SK-N-SH treated with all-trans-retinoic acid at 6 μM for 48 hours (cell line): ENCODE measurements at regions not wholly inside any gene's neighbourhood (a gene's known extent, or its start where the extent isn't known, plus 50 kb on each side); places are given as distances from the start of the nearest gene placed in this dataset.
A peak's percentile ranks its signal among the peaks of the same experiment; 100 is the strongest.
"Not testable (repeated sequence)": the region's sequence is repeated elsewhere in the genome, so short reads cannot be mapped to it uniquely, and the experiment has no call there.

Experiments
- ATAC-seq: fragments of 200-7000 bp; cut with Tn5 transposase; 3 replicates; pipeline ENCODE4 v1.9.1; 2020; ENCODE audit warnings: mild to moderate bottlenecking, moderate library complexity
- ARNTL ChIP-seq: fragments of 450-650 bp; formaldehyde crosslinking; IDR thresholded peaks from 2 replicates; pipeline ENCODE4 v1.5.0; 2020; ENCODE audit warnings: low read depth, mild to moderate bottlenecking, moderate library complexity, borderline replicate concordance
- BACH2 ChIP-seq: fragments of 250-450 bp; sonication (Bioruptor Pico); IDR thresholded peaks from 2 replicates; pipeline ENCODE4 v1.9.0; 2021; ENCODE audit warnings: mild to moderate bottlenecking, borderline replicate concordance
- CREB5 ChIP-seq: fragments of 250-450 bp; sonication (Bioruptor Pico); IDR thresholded peaks from 2 replicates; pipeline ENCODE4 v1.5.1; 2020; ENCODE audit warnings: low read depth, mild to moderate bottlenecking, moderate library complexity
- CSDC2 ChIP-seq: fragments of 250-450 bp; sonication (Bioruptor Pico); IDR thresholded peaks from 2 replicates; pipeline ENCODE4 v1.5.0; 2020; ENCODE audit warnings: mild to moderate bottlenecking, moderate library complexity
- ESRRG ChIP-seq: fragments of 250-450 bp; sonication (Bioruptor Pico); IDR thresholded peaks from 2 replicates; pipeline ENCODE4 v1.6.1; 2021; ENCODE audit warnings: mild to moderate bottlenecking
- GLIS3 ChIP-seq: fragments of 250-450 bp; sonication (Bioruptor Pico); IDR thresholded peaks from 2 replicates; pipeline ENCODE4 v1.5.0; 2020; ENCODE audit warnings: mild to moderate bottlenecking, moderate library complexity
- ISL1 ChIP-seq: fragments of 250-450 bp; sonication (Bioruptor Pico); IDR thresholded peaks from 2 replicates; pipeline ENCODE4 v2.1.2; 2022; ENCODE audit warnings: mild to moderate bottlenecking, moderate library complexity
- OSR1 ChIP-seq: fragments of 250-450 bp; sonication (Bioruptor Pico); IDR thresholded peaks from 2 replicates; pipeline ENCODE4 v1.8.0; 2022; ENCODE audit warnings: moderate library complexity, mild to moderate bottlenecking, inconsistent platforms
- RARB ChIP-seq: fragments of 250-450 bp; sonication (Bioruptor Pico); IDR thresholded peaks from 2 replicates; pipeline ENCODE4 v1.8.0; 2021; ENCODE audit warnings: mild to moderate bottlenecking, moderate library complexity
- SNAI2 ChIP-seq: fragments of 250-450 bp; sonication (Bioruptor Pico); IDR thresholded peaks from 2 replicates; pipeline ENCODE4 v1.5.0; 2020; ENCODE audit warnings: mild to moderate bottlenecking, moderate library complexity
- TCF4 ChIP-seq: fragments of 250-450 bp; sonication (Bioruptor Pico); IDR thresholded peaks from 2 replicates; pipeline ENCODE4 v1.8.0; 2021; ENCODE audit warnings: mild to moderate bottlenecking, moderate library complexity, borderline replicate concordance
- TOX ChIP-seq: fragments of 250-450 bp; sonication (Bioruptor Pico); IDR thresholded peaks from 2 replicates; pipeline ENCODE4 v1.8.0; 2021; ENCODE audit warnings: mild to moderate bottlenecking, moderate library complexity, borderline replicate concordance
- ZFP3 ChIP-seq: fragments of 250-450 bp; sonication (Bioruptor Pico); IDR thresholded peaks from 2 replicates; pipeline ENCODE4 v1.5.0; 2020; ENCODE audit warnings: mild to moderate bottlenecking, moderate library complexity
- ZFP30 ChIP-seq: fragments of 450-650 bp; formaldehyde crosslinking; IDR thresholded peaks from 2 replicates; pipeline ENCODE4 v1.5.0; 2022; ENCODE audit warnings: mild to moderate bottlenecking, moderate library complexity
- ZNF70 ChIP-seq: fragments of 450-650 bp; formaldehyde crosslinking; IDR thresholded peaks from 2 replicates; pipeline ENCODE4 v1.5.0; 2020; ENCODE audit warnings: mild to moderate bottlenecking, moderate library complexity
- ZNF8 ChIP-seq: fragments of 450-650 bp; formaldehyde crosslinking; IDR thresholded peaks from 2 replicates; pipeline ENCODE4 v1.5.0; 2020; ENCODE audit warnings: mild to moderate bottlenecking, moderate library complexity
- TF ChIP-seq, protein P1 (sequence below): fragments of 250-450 bp; sonication (Bioruptor Pico); IDR thresholded peaks from 2 replicates; pipeline ENCODE4 v1.5.1; 2021; ENCODE audit warnings: mild to moderate bottlenecking, moderate library complexity
- TF ChIP-seq, protein P2 (sequence below): fragments of 250-450 bp; sonication (Bioruptor Pico); IDR thresholded peaks from 2 replicates; pipeline ENCODE4 v1.8.0; 2020; ENCODE audit warnings: mild to moderate bottlenecking, moderate library complexity, borderline replicate concordance

DNA sequence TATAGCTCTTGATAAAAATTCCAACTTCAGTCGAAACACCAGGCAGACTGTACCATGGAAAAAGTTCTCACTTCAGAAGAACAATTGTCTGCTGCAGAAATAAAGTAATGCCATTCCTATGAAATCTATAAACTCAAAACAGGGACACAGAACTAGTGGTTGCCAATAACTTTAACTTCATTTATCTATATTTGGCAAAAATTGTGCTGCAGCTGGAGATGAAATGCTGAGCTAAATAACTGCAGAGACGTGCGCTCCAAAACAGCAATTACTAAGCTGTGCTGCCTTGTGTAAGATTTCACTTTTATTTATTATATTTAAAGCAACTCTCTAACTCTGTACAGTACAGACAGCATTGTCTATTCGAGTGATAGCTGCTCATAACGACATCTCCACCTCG, 540.1 kb upstream of the ID2 start:
- TF ChIP-seq CREB5 (CRISPR knock-in tag) (no peak), ARNTL (CRISPR knock-in tag) (no peak), ISL1 (no peak), CSDC2 (CRISPR knock-in tag) (no peak)
- no peak for ATAC-seq

- no peak for TF ChIP-seq BACH2 (CRISPR knock-in tag)
- TF ChIP-seq TOX: no peak
- TF ChIP-seq ISL1: no peak
- no peak for TF ChIP-seq RARB (CRISPR knock-in tag)
- no peak for TF ChIP-seq GLIS3 (CRISPR knock-in tag)
- no peak for TF ChIP-seq ZFP3 (CRISPR knock-in tag)
- no peak for TF ChIP-seq TCF4
- no peak for TF ChIP-seq ZNF8 (CRISPR knock-in tag)
- TF ChIP-seq ZNF70: no peak
- no peak for TF ChIP-seq OSR1 (CRISPR knock-in tag)
- TF ChIP-seq, protein P1, sequence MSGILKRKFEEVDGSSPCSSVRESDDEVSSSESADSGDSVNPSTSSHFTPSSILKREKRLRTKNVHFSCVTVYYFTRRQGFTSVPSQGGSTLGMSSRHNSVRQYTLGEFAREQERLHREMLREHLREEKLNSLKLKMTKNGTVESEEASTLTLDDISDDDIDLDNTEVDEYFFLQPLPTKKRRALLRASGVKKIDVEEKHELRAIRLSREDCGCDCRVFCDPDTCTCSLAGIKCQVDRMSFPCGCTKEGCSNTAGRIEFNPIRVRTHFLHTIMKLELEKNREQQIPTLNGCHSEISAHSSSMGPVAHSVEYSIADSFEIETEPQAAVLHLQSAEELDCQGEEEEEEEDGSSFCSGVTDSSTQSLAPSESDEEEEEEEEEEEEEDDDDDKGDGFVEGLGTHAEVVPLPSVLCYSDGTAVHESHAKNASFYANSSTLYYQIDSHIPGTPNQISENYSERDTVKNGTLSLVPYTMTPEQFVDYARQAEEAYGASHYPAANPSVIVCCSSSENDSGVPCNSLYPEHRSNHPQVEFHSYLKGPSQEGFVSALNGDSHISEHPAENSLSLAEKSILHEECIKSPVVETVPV (CRISPR knock-in tag): no peak
- no peak for TF ChIP-seq ZFP30 (CRISPR knock-in tag)
- TF ChIP-seq CREB5 (CRISPR knock-in tag): no peak
- TF ChIP-seq ESRRG: no peak
- TF ChIP-seq, protein P2, sequence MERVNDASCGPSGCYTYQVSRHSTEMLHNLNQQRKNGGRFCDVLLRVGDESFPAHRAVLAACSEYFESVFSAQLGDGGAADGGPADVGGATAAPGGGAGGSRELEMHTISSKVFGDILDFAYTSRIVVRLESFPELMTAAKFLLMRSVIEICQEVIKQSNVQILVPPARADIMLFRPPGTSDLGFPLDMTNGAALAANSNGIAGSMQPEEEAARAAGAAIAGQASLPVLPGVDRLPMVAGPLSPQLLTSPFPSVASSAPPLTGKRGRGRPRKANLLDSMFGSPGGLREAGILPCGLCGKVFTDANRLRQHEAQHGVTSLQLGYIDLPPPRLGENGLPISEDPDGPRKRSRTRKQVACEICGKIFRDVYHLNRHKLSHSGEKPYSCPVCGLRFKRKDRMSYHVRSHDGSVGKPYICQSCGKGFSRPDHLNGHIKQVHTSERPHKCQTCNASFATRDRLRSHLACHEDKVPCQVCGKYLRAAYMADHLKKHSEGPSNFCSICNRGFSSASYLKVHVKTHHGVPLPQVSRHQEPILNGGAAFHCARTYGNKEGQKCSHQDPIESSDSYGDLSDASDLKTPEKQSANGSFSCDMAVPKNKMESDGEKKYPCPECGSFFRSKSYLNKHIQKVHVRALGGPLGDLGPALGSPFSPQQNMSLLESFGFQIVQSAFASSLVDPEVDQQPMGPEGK (CRISPR knock-in tag): no peak
- no peak for ATAC-seq
These were observed 539.4 kb upstream of the ID2 start for GRCh38 chr2:8142461-8142860.

GRCh38 chr2:8144131-8144631, 537.7 kb upstream of the ID2 start:
- TF ChIP-seq OSR1 (CRISPR knock-in tag) (no peak), ZNF70 (no peak), TCF4 (no peak), ARNTL (CRISPR knock-in tag) (no peak), ZFP3 (CRISPR knock-in tag) (no peak), GLIS3 (CRISPR knock-in tag) (no peak), SNAI2 (CRISPR knock-in tag) (no peak)
- ATAC-seq: no peak

DNA sequence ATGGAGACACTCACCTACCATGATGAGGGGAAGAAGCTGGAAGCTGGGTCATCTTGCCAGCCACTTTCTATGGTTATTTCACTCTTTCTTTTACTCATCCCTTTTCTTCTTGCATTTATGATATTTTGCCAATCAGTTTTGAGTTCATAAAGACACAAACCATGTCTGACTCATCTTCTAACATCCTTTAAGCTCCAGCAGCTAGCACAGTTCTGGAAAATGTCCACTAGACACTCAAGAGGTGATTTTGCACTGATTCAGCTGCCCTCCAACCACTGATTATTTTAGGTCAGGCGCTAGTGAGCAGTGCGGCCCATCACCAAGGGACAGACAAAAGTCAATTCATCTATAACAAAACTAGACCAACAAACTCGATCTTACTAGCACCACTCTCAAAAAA, 537.1 kb upstream of the ID2 start:
- no peak for TF ChIP-seq CREB5 (CRISPR knock-in tag)
- peak; percentile 73 for TF ChIP-seq TOX
- TF ChIP-seq ISL1: peak; percentile 52
- TF ChIP-seq ZNF8 (CRISPR knock-in tag): no peak
- no peak for TF ChIP-seq GLIS3 (CRISPR knock-in tag)
- TF ChIP-seq CSDC2 (CRISPR knock-in tag): no peak
- ATAC-seq: peak; percentile 53

GRCh38 chr2:8145375-8145774, 536.5 kb upstream of the ID2 start:
- ATAC-seq: not testable (repeated sequence)
